AG10803 (cell line): ENCODE measurements at regions not wholly inside any gene's neighbourhood (a gene's known extent, or its start where the extent isn't known, plus 50 kb on each side); places are given as distances from the start of the nearest gene placed in this dataset.
"Not testable (repeated sequence)": the region's sequence is repeated elsewhere in the genome, so short reads cannot be mapped to it uniquely, and the experiment has no call there.

Experiments used
- DNase-seq: peaks from one replicate; pipeline ENCODE4 v3.0.0; 2010; ENCODE audit warnings: low read depth
- H3K4me3 ChIP-seq: 2 replicates; pipeline ENCODE4 v1.5.1; 2011; ENCODE audit warnings: mild to moderate bottlenecking, low read length, control low read depth
- TF ChIP-seq, protein P1 (sequence below): conservative IDR thresholded peaks from 2 replicates; pipeline ENCODE4 v1.5.1; 2011; ENCODE audit warnings: mild to moderate bottlenecking, low read length, control low read depth, inconsistent platforms

- peak; percentile 24 for DNase-seq
- TF ChIP-seq, protein P1, sequence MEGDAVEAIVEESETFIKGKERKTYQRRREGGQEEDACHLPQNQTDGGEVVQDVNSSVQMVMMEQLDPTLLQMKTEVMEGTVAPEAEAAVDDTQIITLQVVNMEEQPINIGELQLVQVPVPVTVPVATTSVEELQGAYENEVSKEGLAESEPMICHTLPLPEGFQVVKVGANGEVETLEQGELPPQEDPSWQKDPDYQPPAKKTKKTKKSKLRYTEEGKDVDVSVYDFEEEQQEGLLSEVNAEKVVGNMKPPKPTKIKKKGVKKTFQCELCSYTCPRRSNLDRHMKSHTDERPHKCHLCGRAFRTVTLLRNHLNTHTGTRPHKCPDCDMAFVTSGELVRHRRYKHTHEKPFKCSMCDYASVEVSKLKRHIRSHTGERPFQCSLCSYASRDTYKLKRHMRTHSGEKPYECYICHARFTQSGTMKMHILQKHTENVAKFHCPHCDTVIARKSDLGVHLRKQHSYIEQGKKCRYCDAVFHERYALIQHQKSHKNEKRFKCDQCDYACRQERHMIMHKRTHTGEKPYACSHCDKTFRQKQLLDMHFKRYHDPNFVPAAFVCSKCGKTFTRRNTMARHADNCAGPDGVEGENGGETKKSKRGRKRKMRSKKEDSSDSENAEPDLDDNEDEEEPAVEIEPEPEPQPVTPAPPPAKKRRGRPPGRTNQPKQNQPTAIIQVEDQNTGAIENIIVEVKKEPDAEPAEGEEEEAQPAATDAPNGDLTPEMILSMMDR: no peak
- no peak overlapping the region for H3K4me3 ChIP-seq
These were observed 94.5 kb upstream of the IQCM start for GRCh38 chr4:149910177-149910576.

GRCh38 chr4:149910604-149911350 lies 95.1 kb upstream of the IQCM start:
- DNase-seq: no peak
- no peak overlapping the region for H3K4me3 ChIP-seq
- TF ChIP-seq, protein P1: no peak

GRCh38 chr4:149911354-149911753 lies 95.7 kb upstream of the IQCM start:
- DNase-seq: no peak
- TF ChIP-seq, protein P1: no peak
- no peak overlapping the region for H3K4me3 ChIP-seq

DNA sequence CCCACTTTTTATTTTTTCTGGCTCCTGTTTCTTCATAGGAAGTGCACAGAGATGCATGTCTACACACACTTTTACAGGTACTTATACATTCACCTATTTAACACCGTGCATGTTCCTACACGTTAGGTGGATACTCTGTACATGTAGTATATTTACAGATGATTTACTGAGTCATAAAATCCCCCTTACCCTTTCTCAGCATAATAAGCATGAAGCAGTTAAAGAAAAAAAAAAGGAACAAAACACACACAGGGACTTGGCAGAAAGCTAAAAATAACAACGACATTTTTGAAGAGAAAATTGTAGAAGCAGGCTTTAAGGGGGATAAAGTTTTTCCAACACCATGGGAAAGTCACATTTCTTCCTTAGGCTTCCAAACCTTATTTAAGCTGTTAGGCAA lies 96.4 kb upstream of the IQCM start:
- no peak for DNase-seq
- TF ChIP-seq, protein P1: no peak
- no peak overlapping the region for H3K4me3 ChIP-seq

- TF ChIP-seq, protein P1: peak; percentile 90
- DNase-seq: peak; percentile 65
- H3K4me3 ChIP-seq: no peak overlapping the region
These were observed 98.8 kb upstream of the IQCM start for GRCh38 chr4:149914119-149915115.

DNA sequence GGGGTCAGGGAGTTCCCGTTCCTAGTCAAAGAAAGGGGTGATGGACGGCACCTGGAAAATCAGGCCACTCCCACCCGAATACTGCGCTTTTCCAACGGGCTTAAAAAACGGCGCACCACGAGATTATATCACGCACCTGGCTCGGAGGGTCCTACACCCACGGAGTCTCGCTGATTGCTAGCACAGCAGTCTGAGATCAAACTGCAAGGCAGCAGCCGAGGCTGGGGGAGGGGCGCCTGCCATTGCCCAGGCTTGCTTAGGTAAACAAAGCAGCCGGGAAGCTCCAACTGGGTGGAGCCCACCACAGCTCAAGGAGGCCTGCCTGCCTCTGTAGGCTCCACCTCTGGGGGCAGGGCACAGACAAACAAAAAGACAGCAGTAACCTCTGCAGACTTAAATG lies 100.1 kb upstream of the IQCM start:
- DNase-seq, H3K4me3 ChIP-seq: not testable (repeated sequence)

DNA sequence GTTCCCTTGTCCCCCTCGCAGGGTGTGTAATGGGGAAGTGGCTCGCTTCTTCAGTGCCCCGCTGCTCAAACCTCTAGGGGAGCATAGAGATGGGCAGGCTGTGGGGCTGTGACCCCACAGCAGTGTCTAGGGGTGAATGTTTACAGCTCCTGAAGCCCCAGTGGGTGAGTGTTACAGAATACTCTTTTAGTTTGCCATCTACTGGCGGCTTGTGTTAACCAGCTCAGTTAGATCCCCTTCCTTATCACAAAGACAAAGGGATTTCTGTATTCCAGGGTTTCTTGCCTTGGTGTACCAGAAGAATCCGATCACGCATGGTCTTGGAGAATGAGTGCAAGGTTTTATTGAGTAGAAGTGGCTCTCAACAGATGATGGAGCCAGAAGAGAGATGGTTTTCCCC lies 108.1 kb upstream of the IQCM start:
- H3K4me3 ChIP-seq: no peak overlapping the region
- DNase-seq: no peak
- TF ChIP-seq, protein P1: no peak
